WERI-Rb-1 (cell line): ENCODE measurements at regions not wholly inside any gene's neighbourhood (a gene's known extent, or its start where the extent isn't known, plus 50 kb on each side); places are given as distances from the start of the nearest gene placed in this dataset.

Experiments used
- DNase-seq: peaks from one replicate; pipeline ENCODE4 v3.0.0-alpha.2; 2020
- H3K27ac ChIP-seq: fragments of 250-450 bp; sonication (Bioruptor Pico); 2 replicates; pipeline ENCODE4 v1.5.1; 2020; ENCODE audit warnings: mild to moderate bottlenecking, moderate library complexity
- H3K27me3 ChIP-seq: fragments of 250-450 bp; sonication (Bioruptor Pico); 2 replicates; pipeline ENCODE4 v1.5.1; 2021; ENCODE audit warnings: mild to moderate bottlenecking, low read depth, moderate library complexity; ENCODE audit not compliant: insufficient read depth, severe bottlenecking
- H3K36me3 ChIP-seq: fragments of 250-450 bp; sonication (Bioruptor Pico); 2 replicates; pipeline ENCODE4 v1.5.1; 2020; ENCODE audit warnings: mild to moderate bottlenecking, moderate library complexity
- H3K4me3 ChIP-seq: 2 replicates; pipeline ENCODE4 v1.5.1; 2011; ENCODE audit warnings: low read depth, mild to moderate bottlenecking, control low read depth, low read length
- H3K9me3 ChIP-seq: fragments of 250-450 bp; sonication (Bioruptor Pico); 2 replicates; pipeline ENCODE4 v1.5.1; 2021; ENCODE audit warnings: mild to moderate bottlenecking, moderate library complexity; ENCODE audit not compliant: severe bottlenecking
- TF ChIP-seq, protein P1 (sequence below): IDR thresholded peaks from 2 replicates; pipeline ENCODE4 v1.5.1; 2011; ENCODE audit warnings: low read depth, mild to moderate bottlenecking, control low read depth, inconsistent platforms, low read length

DNA sequence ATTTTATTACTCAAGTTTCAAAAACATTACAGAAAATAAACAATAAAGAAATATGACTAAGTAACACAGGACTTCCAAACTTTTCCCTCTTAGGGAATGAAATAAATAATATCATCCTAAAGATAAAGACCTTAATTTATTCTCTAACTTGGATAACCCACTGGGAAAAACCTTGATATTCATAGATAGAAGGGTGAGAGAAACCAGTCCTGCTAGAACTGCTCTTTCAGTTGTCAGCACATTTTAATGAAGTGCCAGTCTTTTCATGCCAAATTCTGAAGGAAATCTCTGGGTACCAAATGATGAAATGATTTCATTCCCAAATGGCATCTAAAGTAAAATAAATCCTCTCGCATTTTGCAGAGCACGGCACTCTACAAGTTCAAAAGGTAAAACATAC lies 114.5 kb upstream of the SMIM30 start:
- DNase-seq, result no peak
- no peaks in the 10 kb centered on the region for H3K9me3 ChIP-seq
- H3K4me3 ChIP-seq, result no peak overlapping the region
- H3K27me3 ChIP-seq, result no peaks in the 10 kb centered on the region
- TF ChIP-seq, protein P1, sequence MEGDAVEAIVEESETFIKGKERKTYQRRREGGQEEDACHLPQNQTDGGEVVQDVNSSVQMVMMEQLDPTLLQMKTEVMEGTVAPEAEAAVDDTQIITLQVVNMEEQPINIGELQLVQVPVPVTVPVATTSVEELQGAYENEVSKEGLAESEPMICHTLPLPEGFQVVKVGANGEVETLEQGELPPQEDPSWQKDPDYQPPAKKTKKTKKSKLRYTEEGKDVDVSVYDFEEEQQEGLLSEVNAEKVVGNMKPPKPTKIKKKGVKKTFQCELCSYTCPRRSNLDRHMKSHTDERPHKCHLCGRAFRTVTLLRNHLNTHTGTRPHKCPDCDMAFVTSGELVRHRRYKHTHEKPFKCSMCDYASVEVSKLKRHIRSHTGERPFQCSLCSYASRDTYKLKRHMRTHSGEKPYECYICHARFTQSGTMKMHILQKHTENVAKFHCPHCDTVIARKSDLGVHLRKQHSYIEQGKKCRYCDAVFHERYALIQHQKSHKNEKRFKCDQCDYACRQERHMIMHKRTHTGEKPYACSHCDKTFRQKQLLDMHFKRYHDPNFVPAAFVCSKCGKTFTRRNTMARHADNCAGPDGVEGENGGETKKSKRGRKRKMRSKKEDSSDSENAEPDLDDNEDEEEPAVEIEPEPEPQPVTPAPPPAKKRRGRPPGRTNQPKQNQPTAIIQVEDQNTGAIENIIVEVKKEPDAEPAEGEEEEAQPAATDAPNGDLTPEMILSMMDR, result no peak
- H3K27ac ChIP-seq, result no peak overlapping the region
- H3K36me3 ChIP-seq, result no peaks in the 10 kb centered on the region

DNA sequence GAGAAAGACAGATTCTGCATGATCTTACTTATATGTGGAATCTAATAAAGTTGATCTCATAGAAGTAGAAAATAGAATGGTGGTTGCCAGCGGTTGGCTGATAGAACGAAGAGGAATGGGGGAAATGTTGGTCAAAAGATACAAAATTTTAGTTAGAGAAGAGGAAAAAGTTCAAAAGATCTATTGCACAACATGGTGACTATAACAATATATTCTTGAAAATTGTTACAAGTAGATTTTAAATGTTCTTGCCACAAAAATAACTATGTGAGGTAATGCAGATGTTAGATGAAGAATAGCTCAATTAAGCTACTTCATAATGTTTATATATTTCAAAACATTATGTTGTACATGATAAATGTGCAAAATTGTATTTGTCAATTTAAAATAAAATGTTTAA lies 112.3 kb upstream of the SMIM30 start:
- DNase-seq, result no peak
- Histone ChIP-seq H3K27ac (no peak overlapping the region), H3K36me3 (no peaks in the 10 kb centered on the region), H3K9me3 (no peaks in the 10 kb centered on the region), H3K4me3 (no peak overlapping the region), H3K27me3 (no peaks in the 10 kb centered on the region)
- TF ChIP-seq, protein P1, result no peak

DNA sequence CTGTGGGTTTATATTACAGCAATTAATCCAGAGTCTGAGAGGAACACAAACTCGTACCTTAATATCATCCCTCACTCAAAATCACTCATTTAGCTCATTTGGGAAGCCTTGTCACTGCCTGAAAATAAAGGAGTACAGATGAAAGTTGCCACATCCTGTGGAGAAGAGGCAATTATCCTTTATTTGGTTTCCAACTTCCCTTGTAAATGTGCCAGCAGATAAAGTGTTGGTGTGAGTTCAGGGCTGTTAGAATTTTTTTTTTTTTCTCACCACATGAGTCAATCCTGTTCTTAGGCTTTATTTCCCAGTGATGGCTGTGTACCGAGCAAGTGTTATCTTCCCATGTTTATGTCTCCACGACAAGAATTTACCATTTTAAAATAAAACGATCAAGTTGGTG lies 99.0 kb upstream of the SMIM30 start:
- Histone ChIP-seq H3K36me3 (no peaks in the 10 kb centered on the region), H3K4me3 (no peak overlapping the region), H3K9me3 (no peaks in the 10 kb centered on the region), H3K27me3 (no peaks in the 10 kb centered on the region), H3K27ac (no peak overlapping the region)
- no peak for DNase-seq
- TF ChIP-seq, protein P1, result no peak

DNA sequence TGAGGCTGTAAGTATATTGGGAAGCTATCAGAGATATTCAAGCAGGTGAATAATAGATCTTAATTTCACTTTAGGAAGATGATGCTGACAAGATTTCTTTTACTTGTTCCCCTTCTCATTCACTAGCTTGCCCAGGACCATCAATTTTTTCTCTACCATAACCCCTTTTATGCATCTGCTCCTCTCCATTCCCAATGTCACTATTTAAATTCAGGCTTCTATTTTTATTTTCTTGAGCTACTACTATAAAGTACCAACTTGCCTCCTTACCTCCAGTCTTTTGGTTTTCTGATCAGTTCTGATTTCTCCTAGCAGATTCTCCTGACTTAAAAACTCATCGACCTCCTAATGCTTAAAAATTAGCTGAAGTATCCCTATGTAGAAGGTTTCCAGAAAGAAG lies 97.7 kb upstream of the SMIM30 start:
- Histone ChIP-seq H3K9me3 (no peaks in the 10 kb centered on the region), H3K27me3 (no peaks in the 10 kb centered on the region), H3K4me3 (no peak overlapping the region), H3K27ac (no peak overlapping the region), H3K36me3 (no peaks in the 10 kb centered on the region)
- no peak for DNase-seq
- TF ChIP-seq, protein P1, result no peak

DNA sequence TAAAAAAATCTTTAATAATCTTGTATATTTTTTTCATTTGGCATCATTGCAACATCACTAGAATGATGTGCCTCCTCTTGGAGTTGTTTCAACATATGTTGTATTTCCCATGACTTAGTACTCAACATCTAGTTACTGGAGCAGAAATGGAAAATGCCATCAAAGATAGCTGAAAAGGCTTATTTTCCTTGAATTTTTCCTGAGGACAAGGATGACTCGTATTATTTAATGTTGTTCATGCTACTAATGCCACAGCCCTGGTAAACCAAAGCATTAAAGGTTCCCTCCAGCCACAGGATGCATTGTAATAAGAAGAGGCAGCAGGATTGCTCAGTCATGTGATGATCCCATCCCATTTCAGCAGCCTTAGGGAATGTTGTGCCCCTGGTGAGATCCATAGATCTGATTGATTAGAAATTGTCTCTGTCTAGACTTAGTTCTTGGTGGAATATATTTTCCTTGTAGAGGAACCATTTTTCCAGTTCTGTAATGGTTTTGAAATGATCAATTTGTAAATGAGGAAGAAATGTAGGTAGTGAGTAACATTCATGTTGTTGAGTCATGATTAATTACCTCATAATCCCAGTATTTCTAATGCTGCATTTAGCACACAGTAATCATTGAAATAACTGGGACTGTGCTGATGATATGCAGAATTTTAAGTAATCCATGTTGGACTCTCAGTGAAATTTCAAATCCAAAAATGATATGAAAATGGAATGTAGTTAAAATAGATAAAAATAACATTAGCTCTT lies 91.3 kb upstream of the SMIM30 start:
- no peak overlapping the region for H3K4me3 ChIP-seq
- H3K9me3 ChIP-seq, result no peaks in the 10 kb centered on the region
- DNase-seq, result no peak
- no peaks in the 10 kb centered on the region for H3K27me3 ChIP-seq
- no peak overlapping the region for H3K27ac ChIP-seq
- TF ChIP-seq, protein P1, result no peak
- no peaks in the 10 kb centered on the region for H3K36me3 ChIP-seq

DNA sequence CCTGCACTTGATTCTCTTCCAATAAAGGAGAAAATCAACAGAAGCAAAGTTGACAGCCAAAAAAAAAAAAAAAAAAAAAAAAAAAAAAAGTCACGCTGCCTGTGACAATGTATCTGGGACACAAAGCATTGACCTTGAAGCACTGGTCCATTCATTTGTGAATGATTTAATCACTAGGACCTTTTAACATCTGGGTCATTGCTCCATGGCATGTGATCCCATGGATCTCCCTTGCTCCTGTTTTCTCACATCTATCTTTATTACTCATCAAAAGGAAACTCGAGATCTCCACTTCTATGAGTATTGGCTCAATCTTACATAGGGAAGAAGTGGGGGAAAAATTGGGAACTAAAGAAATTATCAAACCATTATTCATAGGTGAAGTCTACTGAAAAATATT lies 89.6 kb upstream of the SMIM30 start:
- Histone ChIP-seq H3K4me3 (no peak overlapping the region), H3K27me3 (no peaks in the 10 kb centered on the region), H3K27ac (no peak overlapping the region), H3K9me3 (no peaks in the 10 kb centered on the region), H3K36me3 (no peaks in the 10 kb centered on the region)
- DNase-seq, result no peak
- TF ChIP-seq, protein P1, result no peak
